Kidney (tissue), 13 donors: ENCODE measurements at regions not wholly inside any gene's neighbourhood (a gene's known extent, or its start where the extent isn't known, plus 50 kb on each side); places are given as distances from the start of the nearest gene placed in this dataset.

Experiments used
- DNase-seq, 5 donors: peaks; one replicate each; pipeline ENCODE4 v3.0.0-alpha.2; 2013 to 2020
- FAIRE-seq: peaks from 2 replicates; lab custom pipeline; 2012; peaks lifted over from hg19 to GRCh38; lab: Jason Lieb, UNC
- H3K27ac ChIP-seq, 2 donors: one replicate each; pipeline ENCODE4 v1.7.0; 2013; ENCODE audit warnings: low read depth in 2 of 2, low read length in 2 of 2, inconsistent platforms in 1 of 2
- H3K27me3 ChIP-seq: one replicate; pipeline ENCODE4 v1.7.1; 2013; ENCODE audit warnings: low read length, inconsistent platforms; ENCODE audit not compliant: control insufficient read depth, insufficient read depth
- H3K36me3 ChIP-seq, 3 donors: one replicate each; pipeline versions ENCODE4 v1.7.0 to v1.7.1; 2013; ENCODE audit warnings: low read length in 3 of 3, control low read depth in 1 of 3, inconsistent platforms in 1 of 3; ENCODE audit not compliant: insufficient read depth in 3 of 3, control insufficient read depth in 2 of 3
- H3K4me1 ChIP-seq, 3 donors: one replicate each; pipeline versions ENCODE4 v1.7.0 to v1.7.1; 2013; ENCODE audit warnings: low read length in 3 of 3, inconsistent platforms in 1 of 3, low read depth in 1 of 3; ENCODE audit not compliant: control insufficient read depth in 2 of 3, insufficient read depth in 2 of 3
- H3K4me3 ChIP-seq, 3 donors: one replicate each; pipeline versions ENCODE4 v1.7.0 to v1.8.1; 2013; ENCODE audit warnings: low read length in 3 of 3, control low read depth in 1 of 3, inconsistent platforms in 1 of 3
- H3K9ac ChIP-seq, 3 donors: one replicate each; pipeline versions ENCODE4 v1.7.0 to v1.7.1; 2013; ENCODE audit warnings: low read length in 3 of 3, control low read depth in 1 of 3, inconsistent platforms in 1 of 3
- H3K9me3 ChIP-seq, 3 donors: one replicate each; pipeline versions ENCODE4 v1.7.0 to v1.7.1; 2013; ENCODE audit warnings: low read length in 3 of 3, control low read depth in 1 of 3, inconsistent platforms in 1 of 3; ENCODE audit not compliant: control insufficient read depth in 2 of 3, insufficient read depth in 1 of 3
- intact Hi-C: fragments of 100-400 bp; cut with DNase I; formaldehyde crosslinking; loops from one replicate; pipeline ENCODE4 v1.11.1; 2022
- TF ChIP-seq, protein P1 (sequence below): IDR thresholded peaks from 3 replicates; pipeline ENCODE4 v1.5.1; 2012; ENCODE audit warnings: mild to moderate bottlenecking, moderate library complexity, borderline replicate concordance; ENCODE audit not compliant: insufficient read depth; ENCODE audit errors: extremely low read depth
- donor health status: control.
- donor health status: control.
- donor health status: control.
- donor health status: control.
- donor health status: control.
- donor health status: DM: yes; HTN: yes; CAD: no.
- donor health status: Normal renal cell carcinoma (clear cell type).

DNA sequence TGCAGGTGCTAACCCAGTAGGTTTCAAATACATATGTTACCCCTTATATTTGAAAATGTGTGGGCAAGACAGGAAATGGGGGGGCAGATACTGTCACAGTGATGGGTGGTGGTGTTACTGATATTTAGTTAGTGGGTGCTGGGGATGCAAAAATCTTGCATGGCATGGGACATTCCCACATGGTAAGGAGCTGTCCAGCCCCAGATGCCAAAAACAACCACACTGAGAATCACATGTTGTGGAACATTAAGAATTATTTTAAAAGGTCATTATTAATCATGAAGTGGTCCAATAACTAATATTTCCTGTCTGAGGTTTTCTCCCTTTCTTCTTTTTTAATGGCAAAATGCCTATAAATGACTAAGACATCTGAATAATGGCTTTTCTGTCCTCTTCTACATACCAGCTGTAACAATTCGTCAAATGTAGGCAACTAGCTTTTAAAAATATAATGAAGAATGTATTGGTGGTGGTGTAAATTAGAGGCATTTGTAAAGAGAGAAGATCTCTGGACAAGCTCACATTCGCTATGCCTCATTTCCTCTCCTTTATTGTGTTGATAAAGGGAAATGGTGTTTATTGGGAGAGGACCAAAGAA, 57.3 kb upstream of the SLC35B3 start:
- FAIRE-seq: no peak
- Histone ChIP-seq H3K9me3 (peaks cover 0 to 2% (median 0%) of the 10 kb centered on the region in 3 donors), H3K9ac (no peak overlapping the region), H3K4me1 (no peaks in the 10 kb centered on the region), H3K36me3 (no peaks in the 10 kb centered on the region), H3K27me3 (no peaks in the 10 kb centered on the region), H3K27ac (no peak overlapping the region), H3K4me3 (no peak overlapping the region)
- intact Hi-C loops: no loop called here
- TF ChIP-seq, protein P1, sequence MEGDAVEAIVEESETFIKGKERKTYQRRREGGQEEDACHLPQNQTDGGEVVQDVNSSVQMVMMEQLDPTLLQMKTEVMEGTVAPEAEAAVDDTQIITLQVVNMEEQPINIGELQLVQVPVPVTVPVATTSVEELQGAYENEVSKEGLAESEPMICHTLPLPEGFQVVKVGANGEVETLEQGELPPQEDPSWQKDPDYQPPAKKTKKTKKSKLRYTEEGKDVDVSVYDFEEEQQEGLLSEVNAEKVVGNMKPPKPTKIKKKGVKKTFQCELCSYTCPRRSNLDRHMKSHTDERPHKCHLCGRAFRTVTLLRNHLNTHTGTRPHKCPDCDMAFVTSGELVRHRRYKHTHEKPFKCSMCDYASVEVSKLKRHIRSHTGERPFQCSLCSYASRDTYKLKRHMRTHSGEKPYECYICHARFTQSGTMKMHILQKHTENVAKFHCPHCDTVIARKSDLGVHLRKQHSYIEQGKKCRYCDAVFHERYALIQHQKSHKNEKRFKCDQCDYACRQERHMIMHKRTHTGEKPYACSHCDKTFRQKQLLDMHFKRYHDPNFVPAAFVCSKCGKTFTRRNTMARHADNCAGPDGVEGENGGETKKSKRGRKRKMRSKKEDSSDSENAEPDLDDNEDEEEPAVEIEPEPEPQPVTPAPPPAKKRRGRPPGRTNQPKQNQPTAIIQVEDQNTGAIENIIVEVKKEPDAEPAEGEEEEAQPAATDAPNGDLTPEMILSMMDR: no peak
- no peak for DNase-seq
